Thymus (tissue), 11 donors: ENCODE measurements at regions not wholly inside any gene's neighbourhood (a gene's known extent, or its start where the extent isn't known, plus 50 kb on each side); places are given as distances from the start of the nearest gene placed in this dataset.
"Not testable (repeated sequence)": the region's sequence is repeated elsewhere in the genome, so short reads cannot be mapped to it uniquely, and the experiment has no call there.

ENCODE experiments used
- DNase-seq, 9 donors: peaks; one replicate each; pipeline ENCODE4 v3.0.0-alpha.2; 2013; ENCODE audit warnings: low spot score in 9 of 9, low read depth in 6 of 9, missing footprints in 1 of 9
- H3K27ac ChIP-seq, 2 donors: one replicate each; pipeline ENCODE4 v1.5.1; 2013; ENCODE audit warnings: control low read depth in 1 of 2, low read depth in 1 of 2, low read length in 1 of 2, mild to moderate bottlenecking in 1 of 2, moderate library complexity in 1 of 2
- H3K27me3 ChIP-seq, 2 donors: one replicate each; pipeline ENCODE4 v1.5.1; 2013; ENCODE audit warnings: low read length in 1 of 2; ENCODE audit not compliant: control insufficient read depth in 2 of 2, insufficient read depth in 1 of 2
- H3K36me3 ChIP-seq, 2 donors: one replicate each; pipeline ENCODE4 v1.5.1; 2013; ENCODE audit warnings: low read length in 1 of 2, mild to moderate bottlenecking in 1 of 2, moderate library complexity in 1 of 2; ENCODE audit not compliant: control insufficient read depth in 2 of 2, insufficient read depth in 2 of 2
- H3K4me1 ChIP-seq, 2 donors: one replicate each; pipeline ENCODE4 v1.5.1; 2013; ENCODE audit warnings: low read length in 2 of 2; ENCODE audit not compliant: control insufficient read depth in 2 of 2, insufficient read depth in 2 of 2
- H3K4me3 ChIP-seq, 2 donors: one replicate each; pipeline ENCODE4 v1.5.1; 2013; ENCODE audit warnings: low read length in 2 of 2, control low read depth in 1 of 2, mild to moderate bottlenecking in 1 of 2
- H3K9me3 ChIP-seq, 2 donors: one replicate each; pipeline ENCODE4 v1.5.1; 2013; ENCODE audit warnings: low read length in 1 of 2, mild to moderate bottlenecking in 1 of 2; ENCODE audit not compliant: control insufficient read depth in 2 of 2, insufficient read depth in 1 of 2
- WGBS: extraction: QIAGEN DNeasy Blood & Tissue Kit; methylation state at CpG from one replicate; pipeline ENCODE4 v1.1.7; 2013; 5-methylcytosine and 5-hydroxymethylcytosine counted together
- donor health status: healthy.

- Histone ChIP-seq H3K36me3 (no peaks in the 10 kb centered on the region), H3K27ac (no peak overlapping the region), H3K9me3 (peaks cover 0 to 8% of the 10 kb centered on the region in 2 donors), H3K4me3 (no peak overlapping the region), H3K27me3 (no peaks in the 10 kb centered on the region), H3K4me1 (no peaks in the 10 kb centered on the region)
- DNase-seq: no peak
- WGBS: 97% methylated on average over 3 of the region's 3 CpGs
Measured at GRCh38 chr5:29485333-29485732, 1708.2 kb upstream of the CDH6 start.

DNA sequence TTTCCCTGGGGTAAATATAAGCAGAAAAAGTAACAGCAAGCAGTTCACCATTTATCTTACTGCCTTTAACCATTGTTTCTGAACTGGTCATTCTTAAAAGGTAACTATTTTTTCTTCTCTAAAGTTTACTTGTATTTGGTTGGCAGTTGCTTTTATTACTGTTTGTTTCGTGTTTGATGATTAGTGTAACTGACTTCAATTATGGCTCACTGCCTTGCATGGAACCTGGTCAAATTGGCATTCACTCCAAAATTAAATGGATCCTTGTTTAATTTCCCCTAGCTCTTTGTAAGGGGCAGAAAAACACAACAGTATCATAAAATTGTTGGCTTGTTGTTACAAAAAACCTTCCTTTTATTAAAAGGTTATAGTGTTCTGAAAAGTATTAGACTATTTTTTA is 1723.9 kb upstream of the CDH6 start:
- peaks cover 0 to 7% of the 10 kb centered on the region in 2 donors for H3K9me3 ChIP-seq
- 77% methylated on average over 1 of the region's 1 CpG for WGBS
- H3K4me1 ChIP-seq: no peaks in the 10 kb centered on the region
- H3K36me3 ChIP-seq: no peaks in the 10 kb centered on the region
- H3K27me3 ChIP-seq: no peaks in the 10 kb centered on the region
- no peak overlapping the region for H3K4me3 ChIP-seq
- H3K27ac ChIP-seq: no peak overlapping the region
- DNase-seq: no peak

- H3K27me3 ChIP-seq: no peaks in the 10 kb centered on the region
- H3K27ac ChIP-seq: no peak overlapping the region
- DNase-seq: no peak
- H3K36me3 ChIP-seq: no peaks in the 10 kb centered on the region
- H3K4me3 ChIP-seq: no peak overlapping the region
- H3K9me3 ChIP-seq: peaks cover 0 to 6% of the 10 kb centered on the region in 2 donors
- no peaks in the 10 kb centered on the region for H3K4me1 ChIP-seq
- 88% methylated on average over 5 of the region's 5 CpGs for WGBS
Measured at GRCh38 chr5:29462241-29462640, 1731.2 kb upstream of the CDH6 start.

GRCh38 chr5:29460971-29461559 is 1732.4 kb upstream of the CDH6 start:
- Histone ChIP-seq H3K27ac (no peak overlapping the region), H3K4me3 (no peak overlapping the region), H3K9me3 (peaks cover 0 to 6% of the 10 kb centered on the region in 2 donors), H3K27me3 (no peaks in the 10 kb centered on the region), H3K4me1 (no peaks in the 10 kb centered on the region), H3K36me3 (no peaks in the 10 kb centered on the region)
- 93% methylated on average over 4 of the region's 4 CpGs for WGBS
- DNase-seq: no peak

DNA sequence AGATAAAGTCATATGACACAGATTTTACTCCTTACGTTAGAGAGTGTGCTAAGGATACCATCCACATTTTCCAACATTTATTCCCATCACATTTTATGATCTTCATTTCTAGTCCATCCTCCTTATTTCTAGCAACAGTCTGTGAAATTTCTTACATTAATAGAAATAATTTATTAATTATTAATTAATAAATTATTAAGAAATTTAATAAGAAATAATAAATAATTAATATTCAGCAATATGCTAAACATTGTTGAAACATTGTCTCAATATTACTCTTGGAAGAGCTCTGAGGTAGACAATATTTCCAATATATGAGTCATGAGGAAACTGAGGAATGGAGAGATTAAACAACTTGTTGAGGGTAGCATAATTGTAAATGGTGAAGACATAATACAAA is 1742.5 kb upstream of the CDH6 start:
- not testable (repeated sequence) for H3K27ac ChIP-seq, DNase-seq, H3K9me3 ChIP-seq, H3K4me1 ChIP-seq, H3K27me3 ChIP-seq, H3K4me3 ChIP-seq, H3K36me3 ChIP-seq
- 98% methylated on average over 1 of the region's 1 CpG for WGBS

DNA sequence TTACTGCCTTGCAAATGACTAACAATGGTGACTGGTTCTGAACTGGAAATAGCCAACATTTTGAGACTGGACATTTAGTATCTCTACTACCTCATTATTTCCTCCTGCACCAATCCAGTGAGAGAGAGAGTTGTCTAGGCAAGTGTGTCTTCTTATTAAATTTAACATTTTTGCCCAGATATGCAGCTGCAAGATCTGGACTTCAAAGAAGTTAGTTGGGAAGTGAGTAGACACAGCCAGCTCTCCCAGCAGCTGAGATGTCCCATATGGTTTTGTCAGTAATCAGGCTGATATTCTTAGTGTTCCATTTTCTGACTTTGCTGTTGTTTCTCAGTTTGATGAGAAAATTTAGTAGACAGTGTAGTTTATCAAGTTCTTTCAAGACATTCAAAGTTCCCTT is 1778.8 kb upstream of the CDH6 start:
- DNase-seq: no peak
- Histone ChIP-seq H3K27ac (no peak overlapping the region), H3K9me3 (no peaks in the 10 kb centered on the region), H3K27me3 (no peaks in the 10 kb centered on the region), H3K4me1 (no peaks in the 10 kb centered on the region), H3K4me3 (no peak overlapping the region), H3K36me3 (no peaks in the 10 kb centered on the region)

- Histone ChIP-seq H3K36me3 (no peaks in the 10 kb centered on the region), H3K4me3 (no peak overlapping the region), H3K27me3 (no peaks in the 10 kb centered on the region), H3K4me1 (no peaks in the 10 kb centered on the region), H3K27ac (no peak overlapping the region), H3K9me3 (no peaks in the 10 kb centered on the region)
- WGBS: 40% methylated on average over 1 of the region's 1 CpG
- no peak for DNase-seq
Measured at GRCh38 chr5:29412979-29413378, 1780.5 kb upstream of the CDH6 start.

DNA sequence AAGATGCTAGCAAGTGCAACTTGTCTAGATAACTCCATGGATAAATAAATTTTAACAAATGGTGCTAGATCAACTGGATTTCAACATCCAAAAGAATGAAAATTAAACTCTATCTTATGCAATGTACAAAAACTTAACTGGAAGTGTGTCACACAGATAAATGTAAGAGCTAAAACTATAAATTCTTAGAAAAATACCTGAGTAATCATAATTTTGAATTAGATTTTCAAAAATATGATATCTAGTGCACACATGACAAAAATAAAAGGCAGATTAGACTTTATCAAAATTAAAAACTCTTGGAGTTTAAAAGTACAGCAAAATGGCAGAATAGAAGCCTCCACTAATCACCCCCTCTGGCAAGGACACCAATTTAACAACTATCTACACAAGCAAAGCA is 1791.2 kb upstream of the CDH6 start:
- no peak for DNase-seq
- Histone ChIP-seq H3K4me1 (no peaks in the 10 kb centered on the region), H3K9me3 (no peaks in the 10 kb centered on the region), H3K4me3 (no peak overlapping the region), H3K27me3 (no peaks in the 10 kb centered on the region), H3K27ac (no peak overlapping the region), H3K36me3 (no peaks in the 10 kb centered on the region)

DNA sequence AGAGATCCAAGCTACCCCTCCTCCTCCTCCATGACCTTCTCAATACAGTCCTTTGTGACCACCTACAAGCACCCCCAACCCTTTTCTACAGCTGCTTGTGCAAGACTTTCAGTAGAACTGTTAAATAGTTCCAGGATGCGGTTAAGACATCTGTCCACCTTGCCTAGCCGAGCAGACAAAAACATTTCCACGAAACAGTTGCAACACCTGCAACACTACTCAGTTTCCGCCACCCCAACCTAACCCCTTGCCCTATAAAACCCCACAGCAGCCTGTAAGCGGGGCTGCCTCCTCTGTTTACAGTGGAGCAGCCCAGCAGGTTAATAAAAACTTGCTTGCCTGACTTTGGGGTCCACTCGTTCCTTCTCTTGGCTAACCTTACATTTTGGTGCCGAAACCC is 1803.5 kb upstream of the CDH6 start:
- 91% methylated on average over 7 of the region's 7 CpGs for WGBS
- Histone ChIP-seq H3K27me3 (no peaks in the 10 kb centered on the region), H3K27ac (no peak overlapping the region), H3K36me3 (no peaks in the 10 kb centered on the region), H3K4me1 (no peaks in the 10 kb centered on the region), H3K4me3 (no peak overlapping the region), H3K9me3 (peaks cover 3 to 29% of the 10 kb centered on the region in 2 donors)
- DNase-seq: no peak

GRCh38 chr5:29387384-29387783 is 1806.1 kb upstream of the CDH6 start:
- Histone ChIP-seq H3K27ac (no peak overlapping the region), H3K4me1 (no peaks in the 10 kb centered on the region), H3K27me3 (no peaks in the 10 kb centered on the region), H3K9me3 (peaks cover 0 to 21% of the 10 kb centered on the region in 2 donors), H3K4me3 (no peak overlapping the region), H3K36me3 (no peaks in the 10 kb centered on the region)
- 69% methylated on average over 1 of the region's 1 CpG for WGBS
- no peak for DNase-seq
